ENCODE measurements at regions not wholly inside any gene's neighbourhood (a gene's known extent, or its start where the extent isn't known, plus 50 kb on each side); places are given as distances from the start of the nearest gene placed in this dataset.

- DNase-seq (ENCODE audit: low read depth) = no peak
- TF ChIP-seq, protein P1, sequence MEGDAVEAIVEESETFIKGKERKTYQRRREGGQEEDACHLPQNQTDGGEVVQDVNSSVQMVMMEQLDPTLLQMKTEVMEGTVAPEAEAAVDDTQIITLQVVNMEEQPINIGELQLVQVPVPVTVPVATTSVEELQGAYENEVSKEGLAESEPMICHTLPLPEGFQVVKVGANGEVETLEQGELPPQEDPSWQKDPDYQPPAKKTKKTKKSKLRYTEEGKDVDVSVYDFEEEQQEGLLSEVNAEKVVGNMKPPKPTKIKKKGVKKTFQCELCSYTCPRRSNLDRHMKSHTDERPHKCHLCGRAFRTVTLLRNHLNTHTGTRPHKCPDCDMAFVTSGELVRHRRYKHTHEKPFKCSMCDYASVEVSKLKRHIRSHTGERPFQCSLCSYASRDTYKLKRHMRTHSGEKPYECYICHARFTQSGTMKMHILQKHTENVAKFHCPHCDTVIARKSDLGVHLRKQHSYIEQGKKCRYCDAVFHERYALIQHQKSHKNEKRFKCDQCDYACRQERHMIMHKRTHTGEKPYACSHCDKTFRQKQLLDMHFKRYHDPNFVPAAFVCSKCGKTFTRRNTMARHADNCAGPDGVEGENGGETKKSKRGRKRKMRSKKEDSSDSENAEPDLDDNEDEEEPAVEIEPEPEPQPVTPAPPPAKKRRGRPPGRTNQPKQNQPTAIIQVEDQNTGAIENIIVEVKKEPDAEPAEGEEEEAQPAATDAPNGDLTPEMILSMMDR (conservative IDR thresholded peaks at IDR 0.05; ENCODE audit: low read depth, low read length) = no peak
Measured at GRCh38 chr11:91257667-91258066, 967.0 kb upstream of the FAT3 start.

DNA sequence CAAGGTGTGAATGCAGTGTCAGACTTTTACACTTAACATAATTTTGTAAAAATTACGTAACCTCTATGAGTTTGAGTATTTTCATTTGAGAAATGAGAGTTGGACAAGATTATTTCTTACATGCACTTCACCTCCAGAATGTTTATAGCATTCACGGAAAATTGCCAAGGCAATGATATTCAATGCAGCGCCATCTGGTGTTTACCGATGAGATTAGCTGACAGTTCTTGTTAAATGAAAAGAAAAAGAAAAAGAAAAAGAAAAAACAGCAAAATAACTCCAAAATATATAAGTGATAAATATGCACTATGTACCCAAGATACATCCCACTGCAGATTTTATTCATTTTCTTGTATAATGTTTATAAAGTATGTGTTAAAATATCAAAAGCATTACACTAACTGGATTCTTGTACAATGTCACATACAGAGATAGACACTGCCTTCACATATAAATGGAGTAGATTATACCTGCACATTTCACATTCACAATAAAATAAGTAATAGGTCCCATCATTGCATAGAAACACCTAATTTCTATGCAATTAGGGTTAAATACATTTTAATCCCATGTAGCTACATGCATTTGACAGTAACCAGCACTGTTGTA lies 976.3 kb upstream of the FAT3 start:
- TF ChIP-seq, protein P1 (conservative IDR thresholded peaks at IDR 0.05; ENCODE audit: low read depth, low read length) = peak; percentile 73
- DNase-seq (ENCODE audit: low read depth) = no peak
- H3K4me3 ChIP-seq (ENCODE audit: low read length) = no peak overlapping the region

More at GRCh38 chr11:91257667-91258066, 967.0 kb upstream of the FAT3 start:
- H3K4me3 ChIP-seq (ENCODE audit: low read length) = no peak overlapping the region

DNA sequence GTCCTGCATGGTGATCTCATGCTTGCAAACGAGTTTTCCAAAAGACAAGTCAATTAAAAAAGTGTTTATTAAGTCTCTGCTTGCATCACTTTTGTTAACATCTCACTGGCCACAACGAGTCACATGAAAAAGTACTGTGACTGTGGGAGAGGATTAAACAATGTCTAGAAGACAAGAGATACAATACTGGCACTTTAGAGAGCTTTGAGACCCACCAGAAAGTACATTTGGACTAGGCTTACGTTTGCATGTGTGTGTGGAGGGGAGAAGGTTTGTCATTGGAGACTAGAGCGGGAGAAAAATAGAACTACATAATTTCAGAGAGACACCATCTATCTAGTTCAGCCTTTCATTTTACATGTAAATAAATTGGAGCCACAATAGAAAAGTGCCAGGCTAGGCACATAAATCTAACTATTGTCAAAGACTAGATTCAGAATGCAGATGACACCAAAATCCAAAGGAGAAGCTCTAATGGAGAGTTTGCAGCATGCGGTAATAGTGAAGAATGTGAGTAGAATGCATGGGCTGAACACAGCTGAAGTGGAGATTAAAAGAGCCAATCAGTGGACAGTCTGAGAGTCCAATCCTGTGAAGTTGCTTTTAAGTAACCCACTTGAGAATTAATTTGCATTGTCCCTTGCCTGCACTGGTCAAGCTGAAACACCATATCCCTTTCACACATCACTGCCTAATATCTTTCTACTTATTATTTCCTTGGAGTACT lies 977.4 kb upstream of the FAT3 start:
- TF ChIP-seq, protein P1 (conservative IDR thresholded peaks at IDR 0.05; ENCODE audit: low read depth, low read length) = no peak
- H3K4me3 ChIP-seq (ENCODE audit: low read length) = no peak overlapping the region

GRCh38 chr11:91244912-91245311 lies 979.7 kb upstream of the FAT3 start:
- no peak for DNase-seq (ENCODE audit: low read depth)
- TF ChIP-seq, protein P1 (conservative IDR thresholded peaks at IDR 0.05; ENCODE audit: low read depth, low read length) = no peak
- no peak overlapping the region for H3K4me3 ChIP-seq (ENCODE audit: low read length)

More for the DNA sequence above, 977.4 kb upstream of the FAT3 start:
- DNase-seq (ENCODE audit: low read depth) = no peak

DNA sequence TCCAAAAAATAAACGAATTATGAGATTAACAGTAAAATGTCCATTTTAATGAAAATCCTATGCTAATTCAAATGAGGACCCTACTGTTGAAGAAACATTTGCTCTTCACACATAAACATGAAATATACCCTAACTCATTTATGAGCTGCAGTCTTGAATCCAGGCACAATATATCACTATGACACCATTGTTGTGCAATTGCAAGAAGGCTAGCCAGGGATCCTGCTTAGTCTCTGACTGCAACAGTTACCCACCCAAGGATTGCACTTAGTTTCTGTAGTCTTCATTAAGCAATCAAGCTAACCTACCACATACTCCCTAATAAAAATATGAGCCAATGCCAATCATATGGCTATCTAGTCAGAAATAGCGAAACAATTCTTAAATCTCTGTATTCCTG lies 981.0 kb upstream of the FAT3 start:
- H3K4me3 ChIP-seq (ENCODE audit: low read length) = no peak overlapping the region
- DNase-seq (ENCODE audit: low read depth) = no peak
- TF ChIP-seq, protein P1 (conservative IDR thresholded peaks at IDR 0.05; ENCODE audit: low read depth, low read length) = no peak

DNA sequence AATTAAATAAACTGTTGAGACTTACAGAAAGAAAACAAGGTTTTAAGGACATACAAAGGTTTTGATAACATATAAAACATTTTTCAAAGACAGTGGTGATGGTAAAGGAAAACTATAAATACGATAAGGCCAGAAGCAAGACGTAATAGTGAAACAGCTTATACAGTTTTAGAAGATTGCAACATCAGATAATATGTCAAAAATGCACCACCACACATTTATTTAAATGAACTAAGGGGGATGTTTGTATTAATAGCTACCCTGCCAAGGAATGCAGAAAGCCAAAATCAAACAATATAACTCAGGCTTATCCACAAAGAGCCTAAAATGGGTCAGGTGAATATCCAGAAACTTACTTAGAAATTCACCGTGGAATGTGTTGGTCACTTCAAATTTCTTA lies 981.6 kb upstream of the FAT3 start:
- no peak for DNase-seq (ENCODE audit: low read depth)
- no peak overlapping the region for H3K4me3 ChIP-seq (ENCODE audit: low read length)
- TF ChIP-seq, protein P1 (conservative IDR thresholded peaks at IDR 0.05; ENCODE audit: low read depth, low read length) = no peak

DNA sequence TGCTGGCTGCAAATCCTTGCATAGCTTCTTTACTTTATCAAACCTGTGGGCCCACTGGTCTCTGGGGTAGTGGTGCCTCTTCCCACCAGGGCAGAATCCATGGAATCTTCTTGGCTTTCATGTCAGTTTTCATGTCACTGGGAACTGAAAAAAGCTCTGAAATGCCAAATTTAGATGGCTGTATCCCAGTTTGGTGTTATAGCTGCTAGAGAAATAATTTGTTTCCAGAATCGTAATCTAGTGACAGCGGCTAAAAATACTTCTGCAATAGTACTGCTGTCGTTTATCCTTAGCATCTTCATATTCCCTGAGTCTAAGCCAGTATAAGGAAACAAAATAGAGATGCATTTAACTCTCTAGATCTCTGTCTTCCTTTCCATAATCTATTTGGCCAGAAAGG lies 983.4 kb upstream of the FAT3 start:
- no peak overlapping the region for H3K4me3 ChIP-seq (ENCODE audit: low read length)
- TF ChIP-seq, protein P1 (conservative IDR thresholded peaks at IDR 0.05; ENCODE audit: low read depth, low read length) = no peak
- DNase-seq (ENCODE audit: low read depth) = no peak

Data from retinal pigment epithelial cell (primary cell).